HCT116 (cell line): ENCODE measurements at regions not wholly inside any gene's neighbourhood (a gene's known extent, or its start where the extent isn't known, plus 50 kb on each side); places are given as distances from the start of the nearest gene placed in this dataset.

Experiments
- CEBPB ChIP-seq: IDR thresholded peaks from 2 replicates; pipeline ENCODE4 v1.6.1; 2012; ENCODE audit warnings: low read depth
- EZH2 ChIP-seq: fragments of 200-600 bp; sonication (generic); IDR thresholded peaks from 2 replicates; pipeline ENCODE4 v1.6.1; 2017; ENCODE audit warnings: antibody characterized with exemption, mixed run types
- EZH2phosphoT487 ChIP-seq: fragments of 200-600 bp; IDR thresholded peaks from 2 replicates; pipeline ENCODE4 v1.6.1; 2018; ENCODE audit warnings: antibody characterized with exemption, borderline replicate concordance
- JUND ChIP-seq: IDR thresholded peaks from 2 replicates; pipeline ENCODE4 v1.6.1; 2012
- POLR2A ChIP-seq: IDR thresholded peaks from 2 replicates; pipeline ENCODE4 v1.7.0; 2011; ENCODE audit warnings: borderline replicate concordance; ENCODE audit not compliant: insufficient read depth, insufficient read length; ENCODE audit errors: extremely low read depth
- POLR2AphosphoS5 ChIP-seq: IDR thresholded peaks from 2 replicates; pipeline ENCODE4 v1.6.1; 2011; ENCODE audit warnings: mild to moderate bottlenecking, low read depth, low read length, moderate library complexity
- RAD21 ChIP-seq: IDR thresholded peaks from 2 replicates; pipeline ENCODE4 v1.6.1; 2012; ENCODE audit warnings: low read depth, mild to moderate bottlenecking
- SP1 ChIP-seq: IDR thresholded peaks from 2 replicates; pipeline ENCODE4 v1.6.1; 2012; ENCODE audit warnings: low read depth
- SRF ChIP-seq: IDR thresholded peaks from 2 replicates; pipeline ENCODE4 v1.6.1; 2012; ENCODE audit warnings: low read depth
- ZNF274 ChIP-seq: fragments of 200-500 bp; sonication (Bioruptor generic); IDR thresholded peaks from 2 replicates; pipeline ENCODE4 v1.6.1; 2014; ENCODE audit warnings: mild to moderate bottlenecking, low read depth, low read length, inconsistent platforms
- TF ChIP-seq, protein P1 (sequence below), 3 experiments: fragments of 200-600 bp in 1 of 3; sonication (generic) in 1 of 3; IDR thresholded peaks in 2 of 3; conservative IDR thresholded peaks in 1 of 3; 2 replicates each; pipeline ENCODE4 v1.5.1; 2012 to 2017; ENCODE audit warnings: low read depth in 2 of 3, low read length in 2 of 3, antibody characterized with exemption in 1 of 3, borderline replicate concordance in 1 of 3, control low read depth in 1 of 3, mild to moderate bottlenecking in 1 of 3, mixed read lengths in 1 of 3, mixed run types in 1 of 3, moderate library complexity in 1 of 3; ENCODE audit not compliant: insufficient read depth in 1 of 3

DNA sequence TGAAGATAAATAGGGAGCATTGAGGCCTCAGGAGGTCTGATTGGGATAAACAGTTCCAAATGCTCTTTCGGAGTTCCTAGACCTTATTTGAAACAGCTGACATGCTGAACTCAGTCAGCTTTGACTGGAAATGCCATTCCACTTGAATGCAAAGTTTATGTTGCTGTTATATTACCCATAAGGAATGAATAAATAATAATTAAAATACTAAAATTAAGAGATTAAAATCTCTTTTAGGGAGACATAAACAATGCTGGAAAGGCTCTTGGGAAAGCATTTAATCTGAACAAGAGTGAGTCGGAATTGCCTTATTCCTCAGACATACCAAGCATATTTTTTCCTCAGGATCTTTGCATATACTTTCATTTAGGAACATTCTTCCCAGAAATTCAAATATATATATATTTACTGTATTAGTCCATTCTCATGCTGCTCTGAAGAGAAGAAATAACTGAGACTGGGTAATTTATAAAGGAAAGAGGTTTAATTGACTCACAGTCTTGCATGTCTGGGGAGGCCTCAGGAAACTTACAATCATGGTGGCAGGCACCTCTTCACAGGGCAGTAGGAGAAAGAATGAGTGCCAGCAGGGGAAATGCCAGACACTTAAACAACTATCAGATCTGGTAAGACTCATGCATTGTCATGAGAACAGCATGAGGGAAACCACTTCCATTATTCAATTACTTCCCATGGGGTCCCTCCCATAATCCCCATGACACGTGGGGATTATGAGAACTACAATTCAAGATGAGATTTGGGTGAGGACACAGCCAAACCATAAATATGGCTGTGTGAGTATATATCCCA, 318.2 kb upstream of the PLXNA2 start:
- TF ChIP-seq EZH2 (no peak), POLR2AphosphoS5 (no peak), POLR2A (no peak), RAD21 (no peak), CEBPB (no peak), SRF (no peak), JUND (no peak), SP1 (no peak), EZH2phosphoT487 (no peak), ZNF274 (no peak)
- TF ChIP-seq, protein P1, sequence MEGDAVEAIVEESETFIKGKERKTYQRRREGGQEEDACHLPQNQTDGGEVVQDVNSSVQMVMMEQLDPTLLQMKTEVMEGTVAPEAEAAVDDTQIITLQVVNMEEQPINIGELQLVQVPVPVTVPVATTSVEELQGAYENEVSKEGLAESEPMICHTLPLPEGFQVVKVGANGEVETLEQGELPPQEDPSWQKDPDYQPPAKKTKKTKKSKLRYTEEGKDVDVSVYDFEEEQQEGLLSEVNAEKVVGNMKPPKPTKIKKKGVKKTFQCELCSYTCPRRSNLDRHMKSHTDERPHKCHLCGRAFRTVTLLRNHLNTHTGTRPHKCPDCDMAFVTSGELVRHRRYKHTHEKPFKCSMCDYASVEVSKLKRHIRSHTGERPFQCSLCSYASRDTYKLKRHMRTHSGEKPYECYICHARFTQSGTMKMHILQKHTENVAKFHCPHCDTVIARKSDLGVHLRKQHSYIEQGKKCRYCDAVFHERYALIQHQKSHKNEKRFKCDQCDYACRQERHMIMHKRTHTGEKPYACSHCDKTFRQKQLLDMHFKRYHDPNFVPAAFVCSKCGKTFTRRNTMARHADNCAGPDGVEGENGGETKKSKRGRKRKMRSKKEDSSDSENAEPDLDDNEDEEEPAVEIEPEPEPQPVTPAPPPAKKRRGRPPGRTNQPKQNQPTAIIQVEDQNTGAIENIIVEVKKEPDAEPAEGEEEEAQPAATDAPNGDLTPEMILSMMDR (IDR thresholded peaks at IDR 0.05 in 2 of 3, conservative IDR thresholded peaks at IDR 0.05 in 1 of 3; ENCODE audit: borderline replicate concordance in 1 of 3, insufficient read depth in 1 of 3, low read depth in 2 of 3, low read length in 2 of 3), result no peak
